IPS-NIHi7 (cell line): ENCODE measurements at regions not wholly inside any gene's neighbourhood (a gene's known extent, or its start where the extent isn't known, plus 50 kb on each side); places are given as distances from the start of the nearest gene placed in this dataset.
"Not testable (repeated sequence)": the region's sequence is repeated elsewhere in the genome, so short reads cannot be mapped to it uniquely, and the experiment has no call there.

Source experiments
- DNase-seq: peaks from one replicate; pipeline ENCODE4 v3.0.0; 2012; ENCODE audit warnings: mixed read lengths; ENCODE audit errors: extremely low spot score

GRCh38 chr6:156191895-156192294 is 585.3 kb upstream of the ARID1B start:
- DNase-seq: no peak

GRCh38 chr6:156191390-156191789 is 585.8 kb upstream of the ARID1B start:
- DNase-seq: not testable (repeated sequence)

DNA sequence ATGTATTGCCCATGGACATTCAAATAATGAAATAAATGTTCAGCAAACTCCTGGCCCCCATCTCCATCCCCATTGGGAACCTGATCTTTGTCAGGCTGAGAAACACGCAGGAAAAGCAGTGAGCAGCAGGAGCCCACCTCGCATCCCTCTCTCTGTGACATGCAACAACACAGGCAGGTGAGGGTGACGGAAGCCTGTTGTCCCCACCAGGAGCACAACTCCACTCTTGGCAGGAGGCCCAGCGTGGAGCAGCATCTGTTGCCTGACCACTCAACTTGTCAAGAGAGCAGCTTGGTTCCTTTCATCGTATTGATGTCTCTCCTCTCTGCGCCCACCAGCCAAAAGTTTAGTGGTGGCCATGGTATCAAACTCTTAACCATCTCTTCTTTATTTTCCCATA is 586.9 kb upstream of the ARID1B start:
- DNase-seq: no peak

DNA sequence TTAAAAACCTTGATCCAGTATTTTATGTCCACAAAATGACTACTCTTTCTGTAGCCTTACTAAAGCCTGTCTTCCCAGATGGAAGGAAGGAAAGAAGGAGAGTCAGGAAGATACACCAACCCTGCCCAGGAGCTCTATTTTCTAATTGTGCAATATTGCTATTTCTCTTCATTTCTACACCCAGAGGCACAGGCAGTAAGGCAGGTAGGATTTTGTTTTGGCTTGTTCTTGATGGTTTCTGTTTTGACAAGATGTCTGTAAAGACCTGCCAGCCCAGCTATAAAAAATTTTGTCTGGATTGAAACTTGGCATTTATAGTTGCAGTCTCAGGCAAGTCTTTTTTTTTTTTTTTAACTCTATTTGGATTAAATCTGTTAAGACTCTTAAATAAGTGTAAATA is 587.5 kb upstream of the ARID1B start:
- DNase-seq: no peak

- DNase-seq: no peak
These were observed 588.0 kb upstream of the ARID1B start for GRCh38 chr6:156189195-156189594.

- no peak for DNase-seq
These were observed 592.1 kb upstream of the ARID1B start for GRCh38 chr6:156185113-156185512.

DNA sequence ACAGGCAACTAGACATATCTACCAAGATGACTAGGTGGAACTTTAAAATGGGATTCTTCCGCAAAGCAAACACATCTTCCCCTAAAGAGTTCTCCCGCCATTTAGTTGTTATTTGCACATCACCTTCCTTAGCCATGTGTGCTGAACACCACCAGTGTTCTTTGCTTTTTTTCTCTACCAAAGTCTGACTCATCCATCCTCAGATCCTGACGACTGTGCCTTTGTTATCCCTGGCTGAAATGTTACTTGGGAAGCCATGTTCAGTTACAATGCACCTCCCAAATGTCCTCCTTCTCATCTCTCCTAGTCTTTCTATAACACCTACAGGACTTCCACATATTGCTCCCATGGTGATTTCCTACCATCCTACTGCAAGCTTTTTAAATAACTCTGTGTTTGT is 593.5 kb upstream of the ARID1B start:
- no peak for DNase-seq

DNA sequence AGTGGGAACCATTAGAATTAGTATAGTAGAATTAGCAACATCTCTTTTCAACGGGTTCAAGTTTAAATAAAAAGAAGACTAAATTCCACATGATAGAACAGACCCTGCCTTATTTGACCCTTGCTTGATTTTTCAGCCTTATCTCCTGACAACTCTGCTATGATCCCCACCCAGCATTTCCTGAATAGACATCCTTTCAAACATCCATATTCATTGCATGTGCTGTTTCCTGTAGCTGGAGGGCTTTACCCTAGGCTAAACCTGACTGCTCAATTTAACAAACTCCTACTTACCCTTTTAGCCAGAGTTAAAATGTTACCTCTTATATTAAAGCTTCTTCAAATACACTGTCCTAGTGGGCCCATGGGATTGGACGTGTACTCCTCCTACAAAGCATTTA is 594.8 kb upstream of the ARID1B start:
- no peak for DNase-seq

DNA sequence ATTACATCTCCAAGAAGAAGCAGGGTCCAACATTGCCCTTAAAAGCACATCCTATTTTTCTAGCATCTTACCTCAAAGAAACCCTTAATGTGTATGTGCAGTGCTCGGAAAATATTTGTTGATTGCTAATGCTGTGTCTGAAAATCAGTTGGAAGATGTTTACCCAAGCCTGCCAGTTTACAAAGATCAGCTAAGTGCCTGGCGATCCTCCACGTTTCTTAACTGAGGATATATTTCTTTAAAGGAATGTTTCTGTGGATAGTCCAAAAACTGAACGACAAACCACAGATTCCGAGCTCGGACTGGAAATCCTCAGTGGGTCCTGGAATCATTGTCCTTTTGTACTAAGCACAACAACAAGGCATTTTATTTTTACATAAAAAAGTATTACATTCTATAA is 595.7 kb upstream of the ARID1B start:
- no peak for DNase-seq

DNA sequence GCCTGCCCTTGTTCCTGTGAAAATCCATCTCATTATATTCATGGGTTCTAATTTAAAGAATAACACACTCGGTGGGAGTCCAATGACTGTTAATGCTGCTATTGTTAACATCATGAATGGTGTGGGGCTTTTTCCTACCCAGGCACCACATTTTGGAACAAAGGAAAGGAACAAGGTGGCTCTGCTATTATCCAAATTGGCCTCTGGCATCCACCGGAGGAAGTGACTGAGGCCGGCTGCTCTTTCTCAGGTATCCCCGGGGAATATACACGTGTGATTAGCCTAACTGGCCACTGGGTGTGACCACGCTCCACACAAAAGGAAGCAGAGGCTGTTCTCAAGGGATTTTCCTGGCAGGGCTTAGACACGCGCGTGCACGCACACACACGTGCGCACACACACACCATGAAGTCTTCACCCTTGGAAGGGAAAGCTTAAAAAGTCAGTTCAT is 601.2 kb upstream of the ARID1B start:
- peak; percentile 64 for DNase-seq

DNA sequence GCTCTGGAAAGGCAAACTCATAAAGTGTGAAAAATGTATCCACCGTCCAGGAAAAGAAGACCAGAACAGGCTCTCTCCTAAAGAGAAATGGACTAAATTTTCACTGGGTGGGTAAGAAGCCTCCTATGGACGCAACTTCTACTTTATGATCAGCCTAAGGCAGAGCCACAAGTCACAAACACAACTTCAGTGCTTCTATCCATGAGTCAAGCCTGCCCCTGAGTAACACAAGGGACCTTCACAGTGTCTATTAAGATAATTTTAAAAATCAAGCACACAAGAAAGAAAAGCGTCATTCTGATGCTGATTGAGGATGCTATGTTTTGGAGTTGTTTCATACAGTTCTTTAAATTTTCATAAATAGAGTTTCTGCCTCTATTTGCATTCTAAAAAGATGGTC is 601.7 kb upstream of the ARID1B start:
- DNase-seq: no peak

DNA sequence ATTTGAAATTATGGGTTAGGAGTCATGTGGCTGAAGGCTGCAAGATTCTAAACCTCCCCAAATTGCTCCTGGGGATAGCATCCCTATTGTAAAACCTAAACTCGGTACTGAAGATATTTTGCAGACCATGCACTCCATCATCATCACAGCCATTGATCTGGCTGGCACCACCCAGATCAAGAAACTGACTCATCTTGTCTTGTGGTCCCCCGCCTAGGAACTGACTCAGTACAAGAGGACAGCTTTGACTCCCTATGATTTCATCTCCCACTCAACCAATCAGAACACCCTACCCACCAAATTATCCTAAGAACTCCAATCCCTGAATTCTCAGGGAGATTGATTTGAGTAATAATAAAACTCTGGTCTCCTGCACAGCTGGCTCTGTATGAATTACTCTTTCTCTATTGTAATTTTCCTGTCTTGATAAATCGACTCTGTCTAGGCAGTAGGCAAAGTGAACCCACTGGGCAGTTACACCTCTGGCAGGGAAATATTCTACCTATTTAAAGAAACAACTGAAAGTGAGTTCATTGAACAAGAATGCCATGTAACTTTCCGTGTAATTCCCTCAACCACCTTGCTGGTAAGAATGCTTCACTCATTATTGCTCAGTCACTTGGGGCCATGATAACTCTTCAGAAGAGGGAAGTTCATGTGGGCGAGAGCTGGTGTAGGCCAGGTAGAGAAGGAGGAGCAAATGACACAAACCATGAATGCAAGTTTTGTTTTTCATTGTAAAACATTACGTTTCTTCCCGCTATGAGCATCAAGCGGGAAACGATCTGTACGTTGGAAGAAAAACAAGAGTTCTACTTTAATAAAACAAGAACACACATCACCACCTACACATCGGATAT is 602.9 kb upstream of the ARID1B start:
- DNase-seq: no peak

DNA sequence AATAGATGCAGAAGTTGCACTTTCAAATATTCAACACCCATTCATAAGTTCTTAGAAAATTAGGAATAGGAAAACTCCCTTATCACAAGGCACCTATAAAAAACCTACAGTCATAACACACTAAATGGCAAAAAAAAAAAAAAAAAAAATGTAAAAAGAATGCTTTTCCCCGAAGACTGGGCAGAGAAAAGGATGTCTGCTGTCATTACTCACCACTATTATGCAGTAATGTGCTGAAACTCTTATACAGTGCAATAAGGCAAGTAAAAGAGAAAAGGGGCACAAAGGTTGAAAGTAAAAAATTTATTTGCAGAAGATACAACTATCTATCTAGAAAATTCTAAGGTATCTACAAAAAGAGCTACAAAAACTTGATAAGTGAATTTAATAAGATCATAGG is 607.8 kb upstream of the ARID1B start:
- DNase-seq: no peak

DNA sequence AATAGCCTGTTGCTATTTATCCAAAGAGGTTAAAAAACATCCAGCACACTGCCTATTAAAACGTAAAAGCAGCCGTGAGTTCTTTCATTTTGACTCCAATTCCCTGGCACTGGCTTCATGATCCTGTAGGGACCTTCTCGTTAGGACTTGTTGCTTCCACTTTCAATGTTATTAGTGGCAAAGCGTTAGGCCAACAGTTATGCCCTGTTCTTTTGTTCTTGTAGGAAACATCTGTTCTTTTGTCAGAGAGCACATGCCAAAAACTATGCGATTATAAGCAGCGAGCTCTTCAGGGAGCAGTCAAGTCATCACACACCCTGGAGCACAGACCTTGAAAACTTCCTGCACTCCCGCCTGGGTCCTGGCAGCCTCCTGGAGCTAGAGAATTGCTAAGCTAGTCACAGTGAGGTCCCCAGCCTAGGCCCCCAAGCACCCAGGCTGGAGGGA is 609.5 kb upstream of the ARID1B start:
- DNase-seq: no peak

- DNase-seq: no peak
These were observed 610.1 kb upstream of the ARID1B start for GRCh38 chr6:156167016-156167624.

GRCh38 chr6:156166093-156166492 is 611.1 kb upstream of the ARID1B start:
- no peak for DNase-seq

- no peak for DNase-seq
These were observed 612.3 kb upstream of the ARID1B start for GRCh38 chr6:156164701-156165452.

GRCh38 chr6:156163311-156163710 is 613.9 kb upstream of the ARID1B start:
- DNase-seq: no peak

DNA sequence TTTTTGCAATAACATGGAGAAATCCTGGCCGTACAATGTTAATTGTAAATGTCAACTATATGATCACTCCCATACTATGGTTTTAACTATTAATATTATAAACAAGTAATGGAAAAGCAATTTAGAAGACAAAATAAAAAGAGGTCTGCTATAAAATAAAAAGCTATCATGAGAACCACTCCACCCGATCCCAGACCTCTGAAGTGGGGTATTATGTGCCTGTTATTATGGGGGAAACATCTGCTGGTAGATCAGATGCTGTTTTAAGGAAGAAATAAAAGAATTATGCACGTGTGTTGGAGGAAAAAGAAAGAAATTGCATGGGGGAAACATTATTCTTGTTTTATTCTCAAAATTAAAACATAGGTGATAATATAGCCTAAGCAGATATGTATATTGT is 615.7 kb upstream of the ARID1B start:
- no peak for DNase-seq

- DNase-seq: no peak
These were observed 616.4 kb upstream of the ARID1B start for GRCh38 chr6:156160795-156161165.

DNA sequence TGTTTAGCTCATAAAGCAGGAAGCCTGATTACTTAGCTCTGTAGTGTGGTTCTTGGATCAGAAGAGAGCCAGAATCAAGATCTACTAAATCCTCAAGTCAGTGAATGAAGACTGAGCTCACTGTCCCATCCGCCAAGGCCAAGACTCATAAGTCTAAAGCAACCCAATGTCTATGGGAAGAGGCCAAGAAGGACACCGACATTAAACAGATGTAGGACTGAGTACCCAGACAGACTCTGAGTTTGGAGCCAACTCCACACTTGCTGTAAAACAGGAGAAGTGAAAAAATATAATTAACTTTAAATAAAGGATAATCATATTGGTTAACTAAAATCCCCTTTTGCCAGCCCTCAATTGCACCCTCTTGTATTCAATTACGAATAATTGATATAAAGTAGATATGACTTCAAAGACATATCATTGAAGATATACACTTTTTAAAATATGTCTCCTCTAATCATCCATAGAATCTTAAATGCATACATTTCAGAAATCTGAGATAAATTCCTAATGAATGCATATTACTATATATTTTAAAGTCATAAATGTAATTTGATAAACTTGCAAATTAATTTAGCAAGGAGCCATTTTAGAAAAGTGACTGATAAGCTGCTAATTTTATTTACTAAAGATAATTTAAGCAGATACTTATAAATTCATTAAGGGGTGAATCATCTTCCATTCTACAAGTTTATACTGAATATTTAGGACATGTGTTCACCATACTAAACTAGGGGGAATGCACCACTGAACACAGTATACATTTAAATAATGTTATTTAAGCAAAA is 617.0 kb upstream of the ARID1B start:
- DNase-seq: no peak

DNA sequence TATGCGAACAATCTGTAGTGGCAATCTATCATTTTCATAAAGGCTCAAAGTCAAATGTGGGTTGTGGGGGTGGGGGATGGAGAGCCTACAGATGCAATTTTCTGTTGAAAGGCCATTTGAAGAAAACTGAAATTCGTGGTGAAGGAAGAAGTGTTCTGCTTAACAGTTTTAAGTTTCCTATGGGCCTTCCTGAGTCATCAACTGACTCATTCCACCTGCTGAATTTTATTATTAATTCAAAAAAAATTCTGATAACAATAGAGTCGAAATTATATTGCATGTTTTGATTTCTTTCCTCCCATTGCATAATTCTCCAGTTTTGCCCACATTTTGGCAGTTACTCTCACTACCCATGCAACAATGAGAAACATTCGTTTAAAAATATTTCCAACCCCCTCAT is 622.3 kb upstream of the ARID1B start:
- no peak for DNase-seq
